ENCODE measurements at regions not wholly inside any gene's neighbourhood (a gene's known extent, or its start where the extent isn't known, plus 50 kb on each side); places are given as distances from the start of the nearest gene placed in this dataset.
A peak's percentile ranks its signal among the peaks of the same experiment; 100 is the strongest.

DNA sequence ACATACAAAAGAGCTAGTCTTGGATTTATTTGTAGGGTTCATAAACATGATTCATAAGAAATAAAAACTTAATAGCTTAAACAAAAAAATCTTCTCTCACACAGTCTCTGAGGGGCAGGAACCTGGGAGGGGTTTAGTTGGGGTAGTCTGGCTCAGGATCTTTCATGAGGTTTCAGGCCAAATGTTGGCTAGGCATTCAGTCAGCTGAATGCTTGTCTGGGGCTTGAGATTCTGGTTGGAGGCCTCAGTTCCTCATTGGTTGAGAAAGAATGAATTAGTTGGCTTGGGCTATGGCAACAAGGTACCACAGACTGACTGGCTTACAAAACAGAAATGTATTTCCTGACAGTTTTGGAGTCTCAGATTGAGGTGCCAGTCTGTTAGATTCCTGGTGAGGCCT, 74.3 kb downstream of the ANKRD7 start:
- TF ChIP-seq, protein P1, sequence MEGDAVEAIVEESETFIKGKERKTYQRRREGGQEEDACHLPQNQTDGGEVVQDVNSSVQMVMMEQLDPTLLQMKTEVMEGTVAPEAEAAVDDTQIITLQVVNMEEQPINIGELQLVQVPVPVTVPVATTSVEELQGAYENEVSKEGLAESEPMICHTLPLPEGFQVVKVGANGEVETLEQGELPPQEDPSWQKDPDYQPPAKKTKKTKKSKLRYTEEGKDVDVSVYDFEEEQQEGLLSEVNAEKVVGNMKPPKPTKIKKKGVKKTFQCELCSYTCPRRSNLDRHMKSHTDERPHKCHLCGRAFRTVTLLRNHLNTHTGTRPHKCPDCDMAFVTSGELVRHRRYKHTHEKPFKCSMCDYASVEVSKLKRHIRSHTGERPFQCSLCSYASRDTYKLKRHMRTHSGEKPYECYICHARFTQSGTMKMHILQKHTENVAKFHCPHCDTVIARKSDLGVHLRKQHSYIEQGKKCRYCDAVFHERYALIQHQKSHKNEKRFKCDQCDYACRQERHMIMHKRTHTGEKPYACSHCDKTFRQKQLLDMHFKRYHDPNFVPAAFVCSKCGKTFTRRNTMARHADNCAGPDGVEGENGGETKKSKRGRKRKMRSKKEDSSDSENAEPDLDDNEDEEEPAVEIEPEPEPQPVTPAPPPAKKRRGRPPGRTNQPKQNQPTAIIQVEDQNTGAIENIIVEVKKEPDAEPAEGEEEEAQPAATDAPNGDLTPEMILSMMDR (IDR thresholded peaks at IDR 0.05; ENCODE audit: insufficient read depth, low read length), result no peak
- peak; percentile 16; the same call in 1 of the 2 replicates for TF ChIP-seq SPI1 (IDR thresholded peaks at IDR 0.05; ENCODE audit: borderline replicate concordance, low read depth)
- no peak for TF ChIP-seq POLR2AphosphoS5 (IDR thresholded peaks at IDR 0.05; ENCODE audit: low read depth)
- H3K27ac ChIP-seq (replicated peaks), result no peak overlapping the region
- H3K27me3 ChIP-seq (ENCODE audit: insufficient read depth, poor library complexity, severe bottlenecking), result no peaks in the 10 kb centered on the region
- DNase-seq (ENCODE audit: low read depth in 1 of 2, low spot score in 1 of 2), result peak in 1 of 2 experiments; percentile 31
- no peak overlapping the region for H3K4me3 ChIP-seq (replicated peaks; ENCODE audit: insufficient read depth, low read length)

- H3K4me3 ChIP-seq (replicated peaks; ENCODE audit: insufficient read depth, low read length), result no peak overlapping the region
- DNase-seq (ENCODE audit: low read depth in 1 of 2, low spot score in 1 of 2), result no peak
- H3K27me3 ChIP-seq (ENCODE audit: insufficient read depth, poor library complexity, severe bottlenecking), result no peaks in the 10 kb centered on the region
- TF ChIP-seq POLR2AphosphoS5 (IDR thresholded peaks at IDR 0.05; ENCODE audit: low read depth), result no peak
- TF ChIP-seq GABPA (IDR thresholded peaks at IDR 0.05; ENCODE audit: low read depth), result no peak
- TF ChIP-seq REST (IDR thresholded peaks at IDR 0.05; ENCODE audit: insufficient replicate concordance, low read depth), result no peak
- TF ChIP-seq, protein P1 (IDR thresholded peaks at IDR 0.05; ENCODE audit: insufficient read depth, low read length), result no peak
- no peak for TF ChIP-seq SPI1 (IDR thresholded peaks at IDR 0.05; ENCODE audit: borderline replicate concordance, low read depth)
- no peak overlapping the region for H3K27ac ChIP-seq (replicated peaks)
These were observed 75.7 kb downstream of the ANKRD7 start for GRCh38 chr7:118300177-118300576.

- Histone ChIP-seq H3K27me3 (ENCODE audit: insufficient read depth, poor library complexity, severe bottlenecking) (no peaks in the 10 kb centered on the region), H3K4me3 (replicated peaks; ENCODE audit: insufficient read depth, low read length) (no peak overlapping the region), H3K27ac (replicated peaks) (no peak overlapping the region)
- no peak for DNase-seq (ENCODE audit: low read depth in 1 of 2, low spot score in 1 of 2)
- TF ChIP-seq GABPA (IDR thresholded peaks at IDR 0.05; ENCODE audit: low read depth) (no peak), REST (IDR thresholded peaks at IDR 0.05; ENCODE audit: insufficient replicate concordance, low read depth) (no peak)
These were observed 79.6 kb downstream of the ANKRD7 start for GRCh38 chr7:118304100-118304499.

DNA sequence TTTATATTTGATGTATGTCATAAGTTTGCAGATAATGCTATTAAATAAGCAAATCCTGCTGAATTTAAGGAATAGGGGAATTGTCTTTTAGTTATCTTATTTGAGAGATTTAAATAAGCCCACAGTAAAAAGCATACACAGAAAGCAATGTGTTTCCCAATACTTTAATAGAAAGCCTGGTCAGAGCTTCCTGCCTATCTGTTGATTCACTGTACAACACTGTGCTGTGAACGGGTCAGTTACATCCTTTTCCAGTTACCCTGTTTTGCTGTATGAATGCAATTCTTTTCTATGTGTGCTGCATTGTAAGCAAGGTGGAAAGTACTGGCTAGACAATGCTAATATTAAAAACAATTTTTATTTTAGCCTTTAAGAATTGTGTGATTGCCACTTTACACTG, 81.2 kb downstream of the ANKRD7 start:
- no peak overlapping the region for H3K4me3 ChIP-seq (replicated peaks; ENCODE audit: insufficient read depth, low read length)
- peak; percentile 26 to 37 for DNase-seq (ENCODE audit: low read depth in 1 of 2, low spot score in 1 of 2)
- no peak for TF ChIP-seq REST (IDR thresholded peaks at IDR 0.05; ENCODE audit: insufficient replicate concordance, low read depth)
- no peaks in the 10 kb centered on the region for H3K27me3 ChIP-seq (ENCODE audit: insufficient read depth, poor library complexity, severe bottlenecking)
- no peak overlapping the region for H3K27ac ChIP-seq (replicated peaks)
